A673 (cell line): ENCODE measurements at regions not wholly inside any gene's neighbourhood (a gene's known extent, or its start where the extent isn't known, plus 50 kb on each side); places are given as distances from the start of the nearest gene placed in this dataset.

Experiments used
- BruUV-seq: library from RNA; stranded (reverse); fragments of 400-500 nt; replicated peaks from 2 replicates; lab custom pipeline; 2021; lab: Mats Ljungman, UMichigan
- CTCF ChIA-PET: fragments of 300-600 bp; sonication (Branson Sonifier 250); formaldehyde crosslinking; loops from one replicate; lab custom pipeline; 2022; ENCODE audit warnings: antibody characterized with exemption; lab: Charles Lee
- POLR2A ChIA-PET: fragments of 300-600 bp; sonication (Branson Sonifier 250); formaldehyde crosslinking; loops from one replicate; lab custom pipeline; 2022; ENCODE audit warnings: antibody characterized with exemption; ENCODE audit not compliant: low non-redundant PET; lab: Charles Lee
- DNase-seq: peaks from one replicate; pipeline ENCODE4 v3.0.0-alpha.2; 2015; ENCODE audit warnings: low spot score
- H3K27ac ChIP-seq: fragments of 200-600 bp; sonication (generic); 2 replicates; pipeline ENCODE4 v1.5.1; 2016; ENCODE audit warnings: mixed run types, low read depth, mild to moderate bottlenecking, mixed read lengths, antibody characterized with exemption, low read length; ENCODE audit not compliant: poor library complexity, severe bottlenecking
- H3K27me3 ChIP-seq: fragments of 200-600 bp; sonication (generic); replicated peaks from 2 replicates; pipeline ENCODE4 v1.6.1; 2017; ENCODE audit warnings: mixed run types, low read depth, mild to moderate bottlenecking, mixed read lengths, antibody characterized with exemption, low read length; ENCODE audit not compliant: insufficient read depth, poor library complexity
- H3K36me3 ChIP-seq: fragments of 200-600 bp; sonication (generic); 2 replicates; pipeline ENCODE4 v1.6.1; 2016; ENCODE audit warnings: mixed run types, mild to moderate bottlenecking, mixed read lengths, antibody characterized with exemption, low read length; ENCODE audit not compliant: insufficient read depth, poor library complexity, severe bottlenecking
- H3K4me1 ChIP-seq: fragments of 200-600 bp; sonication (generic); 2 replicates; pipeline ENCODE4 v1.6.1; 2017; ENCODE audit warnings: mixed run types, mild to moderate bottlenecking, mixed read lengths, antibody characterized with exemption, low read length; ENCODE audit not compliant: insufficient read depth, poor library complexity, severe bottlenecking
- H3K4me3 ChIP-seq: fragments of 200-600 bp; sonication (generic); 2 replicates; pipeline ENCODE4 v1.5.1; 2016; ENCODE audit warnings: low read depth, mixed run types, mild to moderate bottlenecking, mixed read lengths, low read length; ENCODE audit not compliant: poor library complexity, severe bottlenecking
- H3K9me3 ChIP-seq: fragments of 200-600 bp; sonication (generic); 2 replicates; pipeline ENCODE4 v1.6.1; 2016; ENCODE audit warnings: mixed run types, low read depth, mild to moderate bottlenecking, mixed read lengths, antibody characterized with exemption, low read length; ENCODE audit not compliant: poor library complexity, severe bottlenecking
- EZH2 ChIP-seq: fragments of 200-600 bp; sonication (generic); IDR thresholded peaks from 2 replicates; pipeline ENCODE4 v1.6.1; 2017; ENCODE audit warnings: borderline replicate concordance, low read depth, mild to moderate bottlenecking, mixed read lengths, antibody characterized with exemption, low read length; ENCODE audit not compliant: poor library complexity, severe bottlenecking
- intact Hi-C: fragments of 100-400 bp; cut with micrococcal nuclease; formaldehyde crosslinking; loops from one replicate; pipeline ENCODE4 v1.10.0; 2022; ENCODE audit not compliant: unreplicated experiment
- TF ChIP-seq, protein P1 (sequence below): fragments of 300-800, 200-600 bp; sonication (generic); conservative IDR thresholded peaks from 2 replicates; pipeline ENCODE4 v1.5.1; 2017; ENCODE audit warnings: low read depth, mild to moderate bottlenecking, antibody characterized with exemption, low read length, moderate library complexity, mixed read lengths

DNA sequence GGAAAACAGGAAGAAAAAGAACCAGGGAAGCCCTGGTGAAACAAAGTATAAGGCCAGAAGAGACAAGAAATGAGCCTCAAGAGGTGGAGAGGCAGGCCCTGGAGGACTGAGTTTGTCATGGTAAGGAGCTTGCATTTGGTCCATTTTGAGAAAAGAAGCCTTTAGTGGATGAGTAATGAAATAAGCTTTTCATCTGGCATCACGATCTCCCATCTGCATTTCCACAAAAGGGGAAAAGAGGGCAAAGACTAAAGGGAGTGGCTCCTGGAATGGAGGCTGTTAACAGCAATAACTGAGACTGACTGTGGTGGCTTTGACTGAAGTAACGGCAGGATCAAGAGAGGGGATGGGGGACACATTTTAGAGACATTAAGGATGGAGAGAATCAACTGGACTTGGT, 148.8 kb upstream of the NBEA start:
- no peaks in the 10 kb centered on the region for H3K4me1 ChIP-seq
- intact Hi-C loops, result no loop called here
- H3K36me3 ChIP-seq, result no peaks in the 10 kb centered on the region
- H3K27me3 ChIP-seq, result no peaks in the 10 kb centered on the region
- ChIA-PET CTCF (no interaction called here), POLR2A (no interaction called here)
- TF ChIP-seq EZH2, result no peak
- TF ChIP-seq, protein P1, sequence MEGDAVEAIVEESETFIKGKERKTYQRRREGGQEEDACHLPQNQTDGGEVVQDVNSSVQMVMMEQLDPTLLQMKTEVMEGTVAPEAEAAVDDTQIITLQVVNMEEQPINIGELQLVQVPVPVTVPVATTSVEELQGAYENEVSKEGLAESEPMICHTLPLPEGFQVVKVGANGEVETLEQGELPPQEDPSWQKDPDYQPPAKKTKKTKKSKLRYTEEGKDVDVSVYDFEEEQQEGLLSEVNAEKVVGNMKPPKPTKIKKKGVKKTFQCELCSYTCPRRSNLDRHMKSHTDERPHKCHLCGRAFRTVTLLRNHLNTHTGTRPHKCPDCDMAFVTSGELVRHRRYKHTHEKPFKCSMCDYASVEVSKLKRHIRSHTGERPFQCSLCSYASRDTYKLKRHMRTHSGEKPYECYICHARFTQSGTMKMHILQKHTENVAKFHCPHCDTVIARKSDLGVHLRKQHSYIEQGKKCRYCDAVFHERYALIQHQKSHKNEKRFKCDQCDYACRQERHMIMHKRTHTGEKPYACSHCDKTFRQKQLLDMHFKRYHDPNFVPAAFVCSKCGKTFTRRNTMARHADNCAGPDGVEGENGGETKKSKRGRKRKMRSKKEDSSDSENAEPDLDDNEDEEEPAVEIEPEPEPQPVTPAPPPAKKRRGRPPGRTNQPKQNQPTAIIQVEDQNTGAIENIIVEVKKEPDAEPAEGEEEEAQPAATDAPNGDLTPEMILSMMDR, result no peak
- no TSS peak for BruUV-seq
- H3K9me3 ChIP-seq, result no peaks in the 10 kb centered on the region
- H3K27ac ChIP-seq, result no peak overlapping the region
- no peak overlapping the region for H3K4me3 ChIP-seq
- no peak for DNase-seq

DNA sequence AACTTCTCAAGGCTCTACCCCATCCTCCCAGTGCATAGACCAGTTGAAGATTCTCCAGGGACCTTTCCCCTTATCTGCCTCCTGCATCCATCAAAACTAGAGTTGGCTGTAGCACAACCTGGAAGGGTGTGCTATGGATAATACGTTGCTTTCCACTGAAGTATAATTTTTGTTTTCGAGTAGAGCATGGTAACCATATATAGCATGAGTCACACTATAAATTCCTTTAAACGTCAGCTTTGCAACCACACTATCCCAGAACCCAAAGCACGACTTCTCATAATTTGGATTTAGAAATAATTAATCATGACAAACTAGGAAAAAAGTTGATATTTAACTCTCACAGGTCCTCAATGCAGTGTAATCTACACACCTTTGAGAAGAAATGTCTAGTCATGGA, 138.3 kb upstream of the NBEA start:
- intact Hi-C loops, result no loop called here
- TF ChIP-seq EZH2, result no peak
- TF ChIP-seq, protein P1, result no peak
- Histone ChIP-seq H3K4me1 (no peaks in the 10 kb centered on the region), H3K27ac (no peak overlapping the region), H3K36me3 (no peaks in the 10 kb centered on the region), H3K9me3 (no peaks in the 10 kb centered on the region), H3K4me3 (no peak overlapping the region), H3K27me3 (no peaks in the 10 kb centered on the region)
- CTCF ChIA-PET, result no interaction called here
- no peak for DNase-seq
- POLR2A ChIA-PET, result no interaction called here
- no TSS peak for BruUV-seq

DNA sequence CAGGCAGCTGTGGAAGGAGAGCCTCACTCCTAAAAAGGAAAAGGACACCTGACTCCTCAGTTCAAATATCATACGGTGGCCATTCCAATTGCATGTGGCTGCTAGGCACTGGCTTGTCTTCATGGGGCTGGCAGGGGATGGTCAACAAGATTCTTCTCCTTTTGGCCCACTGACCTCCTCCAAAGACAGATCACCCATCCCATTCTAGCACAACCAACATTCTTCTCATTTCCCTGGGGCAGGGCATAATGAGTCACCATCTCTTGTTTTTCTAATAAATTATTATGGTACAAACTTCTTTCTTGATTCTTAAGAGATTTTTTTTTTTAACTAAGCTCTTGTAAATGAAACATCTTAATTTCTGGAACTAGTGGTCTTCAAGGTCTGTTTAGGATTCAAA, 136.7 kb upstream of the NBEA start:
- no TSS peak for BruUV-seq
- CTCF ChIA-PET, result no interaction called here
- Histone ChIP-seq H3K27ac (no peak overlapping the region), H3K27me3 (no peaks in the 10 kb centered on the region), H3K9me3 (no peaks in the 10 kb centered on the region), H3K4me1 (no peaks in the 10 kb centered on the region), H3K36me3 (no peaks in the 10 kb centered on the region), H3K4me3 (no peak overlapping the region)
- intact Hi-C loops, result no loop called here
- TF ChIP-seq, protein P1, result no peak
- no peak for TF ChIP-seq EZH2
- no peak for DNase-seq
- POLR2A ChIA-PET, result no interaction called here
